Esophagus mucosa (tissue), 1 donor: ENCODE measurements at regions not wholly inside any gene's neighbourhood (a gene's known extent, or its start where the extent isn't known, plus 50 kb on each side); places are given as distances from the start of the nearest gene placed in this dataset.
"Not testable (repeated sequence)": the region's sequence is repeated elsewhere in the genome, so short reads cannot be mapped to it uniquely, and the experiment has no call there.

Experiments
- ATAC-seq: fragments of 200-7000 bp; cut with Tn5 transposase; one replicate; pipeline ENCODE4 v1.9.1; 2020
- donor health status: DM: yes; HTN: yes; CAD: no.

GRCh38 chr7:54145716-54146115 is 396.5 kb upstream of the VSTM2A start:
- no peak for ATAC-seq

GRCh38 chr7:54153462-54153861 is 388.7 kb upstream of the VSTM2A start:
- no peak for ATAC-seq

DNA sequence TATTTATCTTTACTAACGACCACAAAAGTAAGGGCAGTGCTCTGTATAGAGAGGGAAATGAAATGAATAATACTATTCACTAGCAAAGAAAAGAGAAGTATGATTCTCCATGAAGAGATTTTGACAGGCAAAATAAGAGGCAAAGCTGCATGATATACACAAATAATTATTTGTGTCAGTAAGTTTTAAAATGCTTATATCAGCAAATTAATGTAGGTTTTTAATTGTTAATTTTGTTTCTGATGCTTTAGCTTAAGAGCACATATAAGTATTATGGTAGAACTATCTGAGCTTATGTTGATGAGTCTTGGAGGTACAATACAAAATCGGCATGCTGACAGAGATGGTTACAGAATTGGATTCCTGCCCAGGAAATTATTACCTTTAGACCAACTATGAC is 383.1 kb upstream of the VSTM2A start:
- no peak for ATAC-seq

GRCh38 chr7:54161621-54162020 is 380.6 kb upstream of the VSTM2A start:
- ATAC-seq = no peak

GRCh38 chr7:54166419-54166818 is 375.8 kb upstream of the VSTM2A start:
- ATAC-seq = no peak

GRCh38 chr7:54179321-54180029 is 362.7 kb upstream of the VSTM2A start:
- no peak for ATAC-seq

- ATAC-seq = no peak
Measured at GRCh38 chr7:54180796-54181195, 361.4 kb upstream of the VSTM2A start.

DNA sequence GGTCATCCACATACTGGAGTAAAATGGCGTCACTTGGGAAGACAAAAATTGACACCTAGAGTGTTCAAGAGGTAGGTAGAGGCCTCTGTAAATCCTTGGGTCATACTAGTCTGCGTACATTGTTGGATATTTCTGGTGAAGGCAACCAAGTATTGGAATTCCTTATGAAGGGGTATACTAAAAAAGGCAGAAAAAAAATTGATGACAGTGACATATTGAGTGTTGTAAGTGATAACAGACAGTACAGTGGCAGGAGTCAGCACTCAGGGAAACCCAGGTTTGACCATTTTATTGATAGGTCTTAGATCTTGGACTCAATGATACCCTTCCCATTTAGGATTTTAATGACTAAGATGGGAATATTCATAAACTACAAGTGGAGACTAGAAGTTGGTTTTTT is 359.1 kb upstream of the VSTM2A start:
- ATAC-seq = no peak

- no peak for ATAC-seq
Measured at GRCh38 chr7:54186336-54186735, 355.8 kb upstream of the VSTM2A start.

DNA sequence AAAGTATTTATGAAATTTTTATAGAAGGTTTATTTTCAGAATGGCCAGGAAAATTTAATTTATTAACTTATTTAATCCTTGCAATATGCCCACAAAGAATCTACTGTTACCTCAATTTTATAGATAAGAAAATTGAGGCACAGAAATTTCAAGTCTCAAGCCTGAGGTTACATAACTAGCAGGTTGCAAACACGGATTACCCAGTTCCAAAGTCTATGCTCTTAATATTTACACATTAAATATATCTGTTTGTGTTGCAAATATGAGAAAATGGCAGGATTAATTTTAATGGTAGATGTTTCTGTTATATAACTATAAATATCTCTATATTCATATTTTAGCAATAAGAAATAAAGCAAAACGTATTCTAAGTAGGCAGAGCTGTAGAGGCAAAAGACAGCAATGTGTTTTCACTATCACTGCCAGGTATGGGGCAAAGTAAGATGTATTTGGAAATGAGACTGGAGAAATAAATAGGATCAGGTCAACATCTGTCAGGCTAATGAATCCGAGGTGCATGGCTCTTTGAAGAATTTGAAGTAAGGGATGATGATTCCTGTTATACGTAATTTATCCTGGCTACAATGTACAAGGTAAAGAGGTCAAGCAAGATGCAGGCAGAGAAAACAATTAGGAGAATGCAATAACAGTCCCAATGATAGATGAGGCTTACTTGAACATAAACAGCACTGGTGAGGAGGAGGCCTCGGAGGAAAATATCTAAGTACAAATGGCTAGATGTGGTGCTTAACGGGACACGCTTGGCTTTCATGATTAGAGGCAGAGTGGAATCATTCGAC is 354.1 kb upstream of the VSTM2A start:
- no peak for ATAC-seq

DNA sequence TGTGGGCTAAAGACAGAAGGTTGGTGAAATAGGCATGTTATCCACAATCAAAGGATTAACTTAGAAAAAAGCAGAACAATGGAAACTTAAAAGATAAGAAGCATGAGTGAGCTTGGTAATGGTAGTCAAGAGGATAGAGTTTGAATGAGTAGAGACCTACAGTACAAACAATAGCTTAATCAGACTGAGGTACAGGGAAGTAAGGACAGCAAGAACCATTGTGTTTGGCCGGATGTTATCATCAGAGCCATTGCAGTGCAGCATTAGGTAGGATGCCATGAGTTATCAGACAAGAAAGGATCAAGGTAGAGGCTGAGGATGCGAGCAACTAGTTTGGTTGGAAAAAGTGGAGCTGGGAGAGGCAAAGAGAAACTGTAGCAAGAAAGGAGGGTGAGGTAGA is 353.3 kb upstream of the VSTM2A start:
- no peak for ATAC-seq

GRCh38 chr7:54189330-54189729 is 352.8 kb upstream of the VSTM2A start:
- no peak for ATAC-seq

DNA sequence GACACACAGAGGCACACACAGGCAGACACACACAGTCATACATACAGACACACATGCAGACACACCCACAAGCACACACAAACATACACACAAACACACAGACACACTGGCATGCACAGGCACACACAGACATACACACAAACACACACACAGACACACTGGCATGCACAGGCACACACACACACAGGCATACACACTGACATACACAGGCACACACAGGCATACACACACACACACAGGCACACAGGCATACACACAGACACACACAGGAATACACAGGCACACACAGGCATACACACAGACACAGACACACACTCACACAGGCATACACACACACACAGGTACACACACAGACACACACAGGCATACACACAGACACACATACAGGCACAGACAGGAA is 340.7 kb upstream of the VSTM2A start:
- ATAC-seq = no peak

GRCh38 chr7:54215424-54215823 is 326.8 kb upstream of the VSTM2A start:
- ATAC-seq = no peak

DNA sequence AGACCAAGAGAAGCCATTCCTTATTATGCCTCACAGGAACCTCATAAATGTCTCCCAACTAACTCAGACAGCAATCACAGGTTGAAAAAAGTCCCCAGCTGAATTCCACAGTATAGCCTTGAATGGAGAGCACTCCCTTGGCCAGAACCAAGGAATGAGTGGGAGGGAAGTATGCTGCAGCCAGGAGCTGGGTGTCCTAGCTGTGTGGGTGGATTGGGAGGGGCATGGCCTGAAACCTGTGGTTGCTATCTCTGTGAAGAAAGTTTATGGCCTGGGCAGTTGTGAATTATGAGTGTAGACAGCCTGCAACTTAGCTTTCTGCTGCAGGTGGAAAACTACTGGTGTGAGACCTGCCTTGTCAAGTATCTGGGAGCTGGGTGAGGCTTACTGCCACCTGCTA is 316.1 kb upstream of the VSTM2A start:
- not testable (repeated sequence) for ATAC-seq

DNA sequence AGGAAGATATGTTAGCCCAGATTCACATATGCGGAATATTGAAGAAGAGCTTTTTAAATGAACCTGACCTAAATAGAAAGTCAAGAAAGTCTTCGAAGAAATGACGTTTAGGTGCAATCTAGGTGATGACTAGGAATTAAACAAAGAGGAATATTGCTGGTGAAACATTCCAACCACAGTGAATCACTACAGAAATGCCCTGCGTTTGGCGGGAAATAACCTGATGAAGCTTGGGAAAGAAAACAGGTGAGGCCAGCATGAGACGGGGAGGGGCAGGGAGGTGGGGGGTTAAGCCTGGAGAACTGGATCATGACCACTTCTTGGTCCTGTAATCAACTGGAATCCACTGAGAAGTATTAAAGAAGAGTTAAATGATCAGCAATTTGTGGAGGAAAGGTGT is 299.4 kb upstream of the VSTM2A start:
- ATAC-seq = no peak

GRCh38 chr7:54245020-54245419 is 297.2 kb upstream of the VSTM2A start:
- no peak for ATAC-seq

GRCh38 chr7:54249686-54250085 is 292.5 kb upstream of the VSTM2A start:
- no peak for ATAC-seq

DNA sequence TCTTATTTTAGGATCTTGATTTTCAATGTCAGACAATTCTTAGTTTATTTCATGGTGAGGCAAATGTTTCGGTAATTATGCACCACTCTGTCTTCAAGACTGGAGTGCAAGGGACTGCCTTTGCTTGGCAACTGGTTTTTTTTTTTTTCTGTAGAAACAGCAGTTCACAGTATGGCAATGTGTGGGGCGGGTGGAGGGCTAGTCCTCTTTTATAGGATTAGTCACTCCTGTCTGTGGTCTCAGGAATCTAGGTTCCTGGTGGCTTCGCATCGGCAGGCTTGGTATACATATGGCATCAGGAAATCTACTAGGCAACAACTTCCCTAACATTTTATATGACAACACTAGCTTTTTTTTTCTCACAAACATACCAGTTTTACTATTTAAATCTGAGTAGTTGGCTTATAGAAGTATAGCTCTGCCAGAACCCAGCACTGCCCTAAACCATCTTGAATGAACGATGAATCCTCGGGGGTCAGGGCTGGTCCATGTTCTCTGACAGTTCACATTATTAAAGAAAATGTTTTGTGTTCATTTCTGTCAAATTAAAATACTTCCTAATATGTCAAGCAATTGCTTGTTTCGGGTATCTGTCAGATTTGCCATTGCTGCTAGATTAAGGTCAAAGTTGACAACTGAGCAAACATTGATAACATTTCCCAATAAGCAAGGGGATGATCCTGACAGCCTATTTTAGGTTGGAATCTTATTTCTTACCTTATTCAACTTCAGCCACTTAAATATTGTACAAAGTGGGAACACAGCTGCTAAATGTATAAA is 289.7 kb upstream of the VSTM2A start:
- ATAC-seq = no peak

DNA sequence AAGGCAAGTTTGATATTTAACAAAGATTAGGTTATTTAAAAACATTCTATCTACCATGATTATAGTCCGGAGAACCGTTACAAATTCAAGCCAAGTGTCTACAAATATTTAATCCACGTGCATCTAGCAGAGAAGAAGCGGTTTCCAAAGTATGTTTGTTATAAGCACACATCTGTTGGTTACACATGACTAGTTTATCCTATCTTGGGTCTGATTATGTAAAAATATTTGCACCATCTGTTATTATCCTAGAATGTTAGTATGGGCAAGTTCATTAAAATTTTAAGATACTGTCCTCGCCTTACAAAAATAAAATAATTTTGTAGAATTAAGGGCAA is 289.2 kb upstream of the VSTM2A start:
- no peak for ATAC-seq

DNA sequence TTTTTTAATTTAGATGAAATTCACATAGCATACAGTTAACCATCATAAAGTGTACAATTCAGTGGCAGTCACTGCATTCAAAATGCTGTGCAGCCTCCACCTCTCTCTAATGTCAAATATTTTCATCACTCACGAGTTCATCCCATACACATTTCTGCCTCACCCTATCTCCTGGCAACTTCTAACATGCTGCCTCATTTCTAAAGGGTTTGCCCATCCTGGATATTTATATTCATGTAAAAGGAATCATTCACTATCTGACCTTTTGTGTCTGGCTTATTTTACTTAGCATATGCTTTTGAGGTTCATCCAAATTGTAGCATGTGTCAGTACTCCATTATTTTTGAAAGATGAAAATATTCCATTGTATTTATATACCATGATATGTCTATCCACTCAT is 286.9 kb upstream of the VSTM2A start:
- ATAC-seq = no peak

GRCh38 chr7:54259185-54259584 is 283.0 kb upstream of the VSTM2A start:
- no peak for ATAC-seq

GRCh38 chr7:54260941-54261371 is 281.2 kb upstream of the VSTM2A start:
- ATAC-seq = peak; percentile 48

- no peak for ATAC-seq
Measured at GRCh38 chr7:54278847-54279246, 263.3 kb upstream of the VSTM2A start.
